K562 (cell line): ENCODE measurements at regions not wholly inside any gene's neighbourhood (a gene's known extent, or its start where the extent isn't known, plus 50 kb on each side); places are given as distances from the start of the nearest gene placed in this dataset.

Experiments used
- ATAC-seq: fragments of 200-7000 bp; cut with Tn5 transposase; 3 replicates; pipeline ENCODE4 v1.9.1; 2020; ENCODE audit warnings: moderate library complexity
- BruUV-seq: library from RNA; stranded (reverse); fragments of 400-500 nt; replicated peaks from 2 replicates; lab custom pipeline; 2021; lab: Mats Ljungman, UMichigan
- CTCF ChIA-PET: fragments of 300-600 bp; formaldehyde crosslinking; extraction: SDS; loops from one replicate; lab custom pipeline; 2021; ENCODE audit warnings: low intra/inter-chr PET ratio; lab: Yijun Ruan, JAX
- POLR2A ChIA-PET: fragments of 300-600, 350-650 bp; sonication (Branson Sonifier 250); formaldehyde crosslinking; extraction: SDS; loops from one replicate; lab custom pipeline; 2021; ENCODE audit warnings: antibody characterized with exemption, inconsistent platforms; lab: Yijun Ruan, JAX
- DNase-seq, 4 experiments: peaks; one replicate each; pipeline versions ENCODE4 v3.0.0 to v3.0.0-alpha.2; 2011 to 2018; ENCODE audit warnings: low spot score in 3 of 4, mixed read lengths in 3 of 4; ENCODE audit errors: extremely low read depth in 1 of 4
- FAIRE-seq: peaks from 2 replicates; lab custom pipeline; 2011; peaks lifted over from hg19 to GRCh38; lab: Jason Lieb, UNC
- H2AFZ ChIP-seq: 2 replicates; pipeline ENCODE4 v1.6.0; 2011; ENCODE audit warnings: low read depth, low read length, control low read depth, inconsistent platforms
- H3K27ac ChIP-seq: fragments of 200-600 bp; 3 replicates; pipeline ENCODE4 v1.8.0; 2011; ENCODE audit warnings: low read depth, mild to moderate bottlenecking, control low read depth, inconsistent platforms, low read length, moderate library complexity, mixed read lengths; ENCODE audit errors: extremely low read depth
- H3K27me3 ChIP-seq, 2 experiments: fragments of 300-600 bp in 1 of 2; 2 replicates in 1 of 2; 3 replicates in 1 of 2; pipeline versions ENCODE4 v1.6.0 to v1.8.0; 2011; ENCODE audit warnings: inconsistent platforms in 2 of 2, low read length in 2 of 2, mild to moderate bottlenecking in 1 of 2, mixed read lengths in 1 of 2, moderate library complexity in 1 of 2; ENCODE audit not compliant: control insufficient read depth in 2 of 2, insufficient read depth in 2 of 2
- H3K36me3 ChIP-seq: fragments of 300-600 bp; 3 replicates; pipeline ENCODE4 v1.8.0; 2011; ENCODE audit warnings: mild to moderate bottlenecking, low read length, inconsistent platforms; ENCODE audit not compliant: control insufficient read depth, insufficient read depth
- H3K4me1 ChIP-seq, 2 experiments: fragments of 200-600 bp in 1 of 2; replicated peaks in 1 of 2; 2 replicates in 1 of 2; 3 replicates in 1 of 2; pipeline versions ENCODE4 v1.5.1 to v1.8.0; 2011; ENCODE audit warnings: inconsistent platforms in 2 of 2, low read length in 2 of 2, mild to moderate bottlenecking in 1 of 2, mixed read lengths in 1 of 2, moderate library complexity in 1 of 2; ENCODE audit not compliant: control insufficient read depth in 2 of 2, insufficient read depth in 2 of 2
- H3K4me2 ChIP-seq: 2 replicates; pipeline ENCODE4 v1.6.1; 2011; ENCODE audit warnings: low read length, control low read depth, inconsistent platforms, mixed read lengths; ENCODE audit not compliant: insufficient read depth
- H3K4me3 ChIP-seq: fragments of 200-600 bp; sonication (generic), shearing (Covaris generic); 2 replicates; pipeline ENCODE4 v1.5.1; 2016; ENCODE audit warnings: control low read depth, inconsistent platforms
- H3K79me2 ChIP-seq: fragments of 200-600 bp; 3 replicates; pipeline ENCODE4 v1.8.0; 2011; ENCODE audit warnings: low read length, inconsistent platforms; ENCODE audit not compliant: control insufficient read depth, insufficient read depth
- H3K9ac ChIP-seq, 2 experiments: 2 replicates each; pipeline versions ENCODE4 v1.6.0 to v1.6.1; 2011; ENCODE audit warnings: low read depth in 2 of 2, low read length in 2 of 2, control low read depth in 1 of 2, inconsistent platforms in 1 of 2, mild to moderate bottlenecking in 1 of 2, mixed read lengths in 1 of 2; ENCODE audit not compliant: insufficient read depth in 1 of 2
- H3K9me1 ChIP-seq: one replicate; pipeline ENCODE4 v1.6.0; 2011; ENCODE audit warnings: inconsistent platforms, mild to moderate bottlenecking, low read length, moderate library complexity; ENCODE audit not compliant: control insufficient read depth, insufficient read depth
- H3K9me3 ChIP-seq: replicated peaks from 2 replicates; pipeline ENCODE4 v1.5.1; 2011; ENCODE audit warnings: low read depth, low read length, inconsistent platforms; ENCODE audit not compliant: control insufficient read depth, insufficient read depth
- H4K20me1 ChIP-seq: replicated peaks from 2 replicates; pipeline ENCODE4 v1.6.1; 2011; ENCODE audit warnings: low read length, inconsistent platforms, mixed read lengths; ENCODE audit not compliant: control insufficient read depth, insufficient read depth
- BCOR ChIP-seq: fragments of 450-650 bp; IDR thresholded peaks from 2 replicates; pipeline ENCODE4 v1.6.1; 2016
- CBFA2T2 ChIP-seq: fragments of 450-650 bp; conservative IDR thresholded peaks from 2 replicates; pipeline ENCODE4 v1.6.1; 2017; ENCODE audit warnings: mild to moderate bottlenecking
- ETV5 ChIP-seq: sonication (generic); formaldehyde crosslinking; IDR thresholded peaks from 2 replicates; pipeline ENCODE4 v1.4.0; 2020; ENCODE audit warnings: low read depth, mild to moderate bottlenecking, missing genetic modification reagents
- HEY1 ChIP-seq: fragments of 250-450 bp; sonication (Bioruptor Pico); IDR thresholded peaks from 2 replicates; pipeline ENCODE4 v1.5.0; 2020; ENCODE audit warnings: mild to moderate bottlenecking, moderate library complexity, borderline replicate concordance
- PHF20 ChIP-seq: fragments of 450-650 bp; IDR thresholded peaks from 2 replicates; pipeline ENCODE4 v1.6.1; 2018; ENCODE audit not compliant: partially characterized antibody
- PTBP1 ChIP-seq: fragments of 200-400 bp; formaldehyde crosslinking; IDR thresholded peaks from 2 replicates; pipeline ENCODE4 v1.6.1; 2017; ENCODE audit warnings: low read depth, low read length
- SUPT5H ChIP-seq: fragments of 450-650 bp; IDR thresholded peaks from 2 replicates; pipeline ENCODE4 v1.6.1; 2016
- TCF7L2 ChIP-seq: fragments of 150-350 bp; IDR thresholded peaks from 2 replicates; pipeline ENCODE4 v1.6.1; 2016; ENCODE audit warnings: low read depth, mild to moderate bottlenecking, low read length, moderate library complexity
- ZNF12 ChIP-seq: sonication (generic); formaldehyde crosslinking; IDR thresholded peaks from 2 replicates; pipeline ENCODE4 v1.4.0; 2020; ENCODE audit warnings: mild to moderate bottlenecking, missing genetic modification reagents
- ZNF76 ChIP-seq: fragments of 250-450 bp; sonication (Bioruptor Pico); IDR thresholded peaks from 2 replicates; pipeline ENCODE4 v1.4.0; 2020; ENCODE audit warnings: mild to moderate bottlenecking, moderate library complexity, borderline replicate concordance
- ZNF766 ChIP-seq: fragments of 200-800 bp; sonication (Bioruptor generic); conservative IDR thresholded peaks from 2 replicates; pipeline ENCODE4 v1.6.1; 2016; ENCODE audit warnings: missing genetic modification characterization, missing compliant biosample characterization
- WGBS: fragments of 100-300 bp; shearing (Covaris generic); methylation state at CpG from one replicate; pipeline ENCODE4 v1.1.6; 2016; ENCODE audit warnings: low coverage, mixed read lengths; ENCODE audit not compliant: insufficient coverage; ENCODE audit errors: missing lambda C conversion rate; 5-methylcytosine and 5-hydroxymethylcytosine counted together
- in situ Hi-C: fragments of 300-500 bp; cut with MboI; formaldehyde crosslinking; loops from 4 replicates; pipeline ENCODE4 v1.15.0; 2018; ENCODE audit warnings: inconsistent platforms, mixed read lengths
- intact Hi-C: fragments of 100-400 bp; cut with micrococcal nuclease; formaldehyde crosslinking; loops from 2 replicates; pipeline ENCODE4 v1.14.2; 2022
- TF ChIP-seq, protein P1 (sequence below): fragments of 450-650 bp; IDR thresholded peaks from 2 replicates; pipeline ENCODE4 v1.6.1; 2014; ENCODE audit warnings: low read depth, mild to moderate bottlenecking, moderate library complexity, borderline replicate concordance
- TF ChIP-seq, protein P2 (sequence below): fragments of 250-450 bp; sonication (Bioruptor Pico); IDR thresholded peaks from 2 replicates; pipeline ENCODE4 v1.8.0; 2022; ENCODE audit warnings: moderate library complexity, mild to moderate bottlenecking, inconsistent platforms
- TF ChIP-seq, protein P3 (sequence below), 2 experiments: IDR thresholded peaks; 2 replicates each; pipeline ENCODE4 v1.6.1; 2011; ENCODE audit warnings: borderline replicate concordance in 1 of 2, control low read depth in 1 of 2, low read depth in 1 of 2, low read length in 1 of 2, mild to moderate bottlenecking in 1 of 2, mixed read lengths in 1 of 2, moderate library complexity in 1 of 2; ENCODE audit not compliant: insufficient read depth in 1 of 2, insufficient read length in 1 of 2, poor library complexity in 1 of 2, severe bottlenecking in 1 of 2; ENCODE audit errors: extremely low read depth in 1 of 2
- TF ChIP-seq, protein P4 (sequence below): fragments of 250-450 bp; sonication (Bioruptor Pico); IDR thresholded peaks from 2 replicates; pipeline ENCODE4 v1.4.0; 2020; ENCODE audit warnings: mild to moderate bottlenecking, moderate library complexity
- TF ChIP-seq, protein P5 (sequence below): sonication (generic); formaldehyde crosslinking; IDR thresholded peaks from 2 replicates; pipeline ENCODE4 v1.8.0; 2022; ENCODE audit warnings: mild to moderate bottlenecking, missing genetic modification reagents

DNA sequence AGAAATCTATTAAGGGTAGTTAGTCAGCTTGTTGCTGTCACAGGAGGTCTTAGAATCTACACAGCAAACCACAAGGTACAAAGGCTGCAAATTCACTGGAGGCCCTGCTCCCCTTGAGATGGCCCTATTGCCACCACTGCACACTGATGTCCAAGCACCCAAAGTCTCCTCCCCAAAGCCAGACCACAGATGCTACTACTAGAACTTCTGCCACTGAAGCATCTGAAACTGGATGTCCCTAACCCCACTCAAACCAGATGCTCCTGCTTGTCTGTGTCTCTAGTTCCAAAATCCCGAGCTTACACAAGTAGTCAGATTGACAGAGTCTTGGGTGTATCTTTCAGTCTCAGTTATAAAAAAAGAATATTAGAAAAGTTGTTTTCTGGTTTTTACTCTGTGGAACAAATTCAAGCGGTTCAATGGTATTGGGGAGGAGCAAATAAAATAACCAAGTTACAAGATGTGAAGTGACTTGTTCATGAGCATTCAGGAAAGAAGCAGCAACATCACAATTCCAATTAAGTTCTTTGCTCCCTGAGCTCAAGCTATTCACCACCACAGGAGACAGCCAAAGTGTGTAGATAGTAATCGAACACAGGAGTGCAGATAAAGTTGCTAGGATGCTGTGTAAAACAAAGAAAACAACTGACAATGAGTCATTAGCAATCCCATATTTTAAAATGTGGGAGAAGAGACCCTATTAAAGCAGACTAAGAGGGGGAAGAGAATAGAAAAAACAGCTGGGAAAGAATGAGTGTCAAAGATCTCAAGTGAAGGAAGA, 352.3 kb downstream of the PDGFC start:
- in situ Hi-C loops: no loop called here
- no peak overlapping the region for H3K4me3 ChIP-seq
- no peaks in the 10 kb centered on the region for H3K79me2 ChIP-seq
- ChIA-PET CTCF (interaction anchor here (0.6 kb wide), 1 partner anchor 92 kb away, joined by 4 read pairs; no protein-coding TSS in a partner anchor), POLR2A (no interaction called here)
- H3K36me3 ChIP-seq: no peaks in the 10 kb centered on the region
- FAIRE-seq: no peak
- H2AFZ ChIP-seq: no peak overlapping the region
- H3K9me3 ChIP-seq: no peaks in the 10 kb centered on the region; the same call in 1 of the 2 replicates
- H3K4me2 ChIP-seq: no peak overlapping the region
- no peaks in the 10 kb centered on the region for H4K20me1 ChIP-seq
- H3K4me1 ChIP-seq: no peaks in the 10 kb centered on the region
- intact Hi-C loops: no loop called here
- no peak for ATAC-seq
- H3K9ac ChIP-seq: no peak overlapping the region
- H3K9me1 ChIP-seq: no peaks in the 10 kb centered on the region
- 0% methylated on average over 3 of the region's 3 CpGs for WGBS
- no peak overlapping the region for H3K27ac ChIP-seq
- no TSS peak for BruUV-seq
- no peaks in the 10 kb centered on the region for H3K27me3 ChIP-seq
- no peak for DNase-seq
- no peak for TF ChIP-seq ZNF766 (CRISPR knock-in tag)
- TF ChIP-seq, protein P1, sequence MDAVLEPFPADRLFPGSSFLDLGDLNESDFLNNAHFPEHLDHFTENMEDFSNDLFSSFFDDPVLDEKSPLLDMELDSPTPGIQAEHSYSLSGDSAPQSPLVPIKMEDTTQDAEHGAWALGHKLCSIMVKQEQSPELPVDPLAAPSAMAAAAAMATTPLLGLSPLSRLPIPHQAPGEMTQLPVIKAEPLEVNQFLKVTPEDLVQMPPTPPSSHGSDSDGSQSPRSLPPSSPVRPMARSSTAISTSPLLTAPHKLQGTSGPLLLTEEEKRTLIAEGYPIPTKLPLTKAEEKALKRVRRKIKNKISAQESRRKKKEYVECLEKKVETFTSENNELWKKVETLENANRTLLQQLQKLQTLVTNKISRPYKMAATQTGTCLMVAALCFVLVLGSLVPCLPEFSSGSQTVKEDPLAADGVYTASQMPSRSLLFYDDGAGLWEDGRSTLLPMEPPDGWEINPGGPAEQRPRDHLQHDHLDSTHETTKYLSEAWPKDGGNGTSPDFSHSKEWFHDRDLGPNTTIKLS: no peak
- TF ChIP-seq, protein P2, sequence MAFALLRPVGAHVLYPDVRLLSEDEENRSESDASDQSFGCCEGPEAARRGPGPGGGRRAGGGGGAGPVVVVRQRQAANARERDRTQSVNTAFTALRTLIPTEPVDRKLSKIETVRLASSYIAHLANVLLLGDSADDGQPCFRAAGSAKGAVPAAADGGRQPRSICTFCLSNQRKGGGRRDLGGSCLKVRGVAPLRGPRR (CRISPR knock-in tag): no peak
- no peak for TF ChIP-seq ZNF76 (CRISPR knock-in tag)
- TF ChIP-seq BCOR: no peak
- no peak for TF ChIP-seq TCF7L2
- TF ChIP-seq, protein P3, sequence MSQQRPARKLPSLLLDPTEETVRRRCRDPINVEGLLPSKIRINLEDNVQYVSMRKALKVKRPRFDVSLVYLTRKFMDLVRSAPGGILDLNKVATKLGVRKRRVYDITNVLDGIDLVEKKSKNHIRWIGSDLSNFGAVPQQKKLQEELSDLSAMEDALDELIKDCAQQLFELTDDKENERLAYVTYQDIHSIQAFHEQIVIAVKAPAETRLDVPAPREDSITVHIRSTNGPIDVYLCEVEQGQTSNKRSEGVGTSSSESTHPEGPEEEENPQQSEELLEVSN (IDR thresholded peaks at IDR 0.05; ENCODE audit: borderline replicate concordance in 1 of 2, extremely low read depth in 1 of 2, insufficient read depth in 1 of 2, insufficient read length in 1 of 2, low read depth in 1 of 2, low read length in 1 of 2, poor library complexity in 1 of 2, severe bottlenecking in 1 of 2): no peak
- TF ChIP-seq SUPT5H: no peak
- TF ChIP-seq, protein P4, sequence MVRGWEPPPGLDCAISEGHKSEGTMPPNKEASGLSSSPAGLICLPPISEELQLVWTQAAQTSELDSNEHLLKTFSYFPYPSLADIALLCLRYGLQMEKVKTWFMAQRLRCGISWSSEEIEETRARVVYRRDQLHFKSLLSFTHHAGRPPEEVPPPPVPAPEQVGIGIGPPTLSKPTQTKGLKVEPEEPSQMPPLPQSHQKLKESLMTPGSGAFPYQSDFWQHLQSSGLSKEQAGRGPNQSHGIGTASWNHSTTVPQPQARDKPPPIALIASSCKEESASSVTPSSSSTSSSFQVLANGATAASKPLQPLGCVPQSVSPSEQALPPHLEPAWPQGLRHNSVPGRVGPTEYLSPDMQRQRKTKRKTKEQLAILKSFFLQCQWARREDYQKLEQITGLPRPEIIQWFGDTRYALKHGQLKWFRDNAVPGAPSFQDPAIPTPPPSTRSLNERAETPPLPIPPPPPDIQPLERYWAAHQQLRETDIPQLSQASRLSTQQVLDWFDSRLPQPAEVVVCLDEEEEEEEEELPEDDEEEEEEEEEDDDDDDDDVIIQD (CRISPR knock-in tag): no peak
- no peak for TF ChIP-seq PTBP1
- no peak for TF ChIP-seq ZNF12 (CRISPR knock-in tag)
- TF ChIP-seq CBFA2T2: no peak
- TF ChIP-seq, protein P5, sequence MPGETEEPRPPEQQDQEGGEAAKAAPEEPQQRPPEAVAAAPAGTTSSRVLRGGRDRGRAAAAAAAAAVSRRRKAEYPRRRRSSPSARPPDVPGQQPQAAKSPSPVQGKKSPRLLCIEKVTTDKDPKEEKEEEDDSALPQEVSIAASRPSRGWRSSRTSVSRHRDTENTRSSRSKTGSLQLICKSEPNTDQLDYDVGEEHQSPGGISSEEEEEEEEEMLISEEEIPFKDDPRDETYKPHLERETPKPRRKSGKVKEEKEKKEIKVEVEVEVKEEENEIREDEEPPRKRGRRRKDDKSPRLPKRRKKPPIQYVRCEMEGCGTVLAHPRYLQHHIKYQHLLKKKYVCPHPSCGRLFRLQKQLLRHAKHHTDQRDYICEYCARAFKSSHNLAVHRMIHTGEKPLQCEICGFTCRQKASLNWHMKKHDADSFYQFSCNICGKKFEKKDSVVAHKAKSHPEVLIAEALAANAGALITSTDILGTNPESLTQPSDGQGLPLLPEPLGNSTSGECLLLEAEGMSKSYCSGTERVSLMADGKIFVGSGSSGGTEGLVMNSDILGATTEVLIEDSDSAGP (CRISPR knock-in tag): no peak
- no peak for TF ChIP-seq ETV5 (CRISPR knock-in tag)
- no peak for TF ChIP-seq PHF20
- no peak for TF ChIP-seq HEY1
